Effector memory CD4-positive, alpha-beta T cell (primary cell): ENCODE measurements at regions not wholly inside any gene's neighbourhood (a gene's known extent, or its start where the extent isn't known, plus 50 kb on each side); places are given as distances from the start of the nearest gene placed in this dataset.

Experiments used
- DNase-seq, 3 donors: peaks; one replicate each; pipeline ENCODE4 v3.0.0-alpha.2; 2020
- H3K27ac ChIP-seq: 2 replicates; pipeline ENCODE4 v1.7.0; 2013; ENCODE audit warnings: mild to moderate bottlenecking, low read length, moderate library complexity; ENCODE audit not compliant: insufficient read depth, poor library complexity, severe bottlenecking
- H3K27me3 ChIP-seq: replicated peaks from 2 replicates; pipeline ENCODE4 v1.7.0; 2013; ENCODE audit warnings: mild to moderate bottlenecking, low read length; ENCODE audit not compliant: insufficient read depth, control insufficient read depth, poor library complexity, severe bottlenecking
- H3K36me3 ChIP-seq: 2 replicates; pipeline ENCODE4 v1.7.0; 2013; ENCODE audit warnings: mild to moderate bottlenecking, low read length, moderate library complexity; ENCODE audit not compliant: control insufficient read depth, insufficient read depth
- H3K4me1 ChIP-seq: 2 replicates; pipeline ENCODE4 v1.7.0; 2013; ENCODE audit warnings: low read length, mild to moderate bottlenecking; ENCODE audit not compliant: control insufficient read depth, insufficient read depth, poor library complexity, severe bottlenecking
- H3K4me3 ChIP-seq: 2 replicates; pipeline ENCODE4 v1.7.0; 2013; ENCODE audit warnings: low read length, low read depth, mild to moderate bottlenecking; ENCODE audit not compliant: insufficient read depth, poor library complexity, severe bottlenecking
- H3K9me3 ChIP-seq: 2 replicates; pipeline ENCODE4 v1.7.0; 2013; ENCODE audit warnings: mild to moderate bottlenecking, low read length, moderate library complexity; ENCODE audit not compliant: control insufficient read depth

GRCh38 chr22:27306771-27307170 lies 494.8 kb downstream of the MN1 start:
- no peak for DNase-seq
- H3K9me3 ChIP-seq: no peaks in the 10 kb centered on the region
- H3K27me3 ChIP-seq: no peaks in the 10 kb centered on the region

GRCh38 chr22:27307545-27308247 lies 493.9 kb downstream of the MN1 start:
- Histone ChIP-seq H3K9me3 (no peaks in the 10 kb centered on the region), H3K27me3 (no peaks in the 10 kb centered on the region), H3K36me3 (no peaks in the 10 kb centered on the region), H3K27ac (no peak overlapping the region), H3K4me3 (no peak overlapping the region), H3K4me1 (no peaks in the 10 kb centered on the region)
- DNase-seq: no peak

More at GRCh38 chr22:27306771-27307170, 494.8 kb downstream of the MN1 start:
- Histone ChIP-seq H3K36me3 (no peaks in the 10 kb centered on the region), H3K4me3 (no peak overlapping the region), H3K4me1 (no peaks in the 10 kb centered on the region), H3K27ac (no peak overlapping the region)

- no peak for DNase-seq
- Histone ChIP-seq H3K36me3 (no peaks in the 10 kb centered on the region), H3K27ac (no peak overlapping the region), H3K4me1 (no peaks in the 10 kb centered on the region), H3K9me3 (no peaks in the 10 kb centered on the region), H3K4me3 (no peak overlapping the region), H3K27me3 (no peaks in the 10 kb centered on the region)
Measured at GRCh38 chr22:27308513-27308912, 493.0 kb downstream of the MN1 start.

- Histone ChIP-seq H3K9me3 (no peaks in the 10 kb centered on the region), H3K27me3 (no peaks in the 10 kb centered on the region), H3K4me1 (no peaks in the 10 kb centered on the region), H3K36me3 (no peaks in the 10 kb centered on the region), H3K27ac (no peak overlapping the region), H3K4me3 (no peak overlapping the region)
- DNase-seq: no peak
Measured at GRCh38 chr22:27309697-27310096, 491.9 kb downstream of the MN1 start.

GRCh38 chr22:27310966-27311697 lies 490.4 kb downstream of the MN1 start:
- H3K27me3 ChIP-seq: no peaks in the 10 kb centered on the region
- no peak overlapping the region for H3K4me3 ChIP-seq
- H3K27ac ChIP-seq: no peak overlapping the region
- H3K4me1 ChIP-seq: no peaks in the 10 kb centered on the region
- H3K9me3 ChIP-seq: no peaks in the 10 kb centered on the region
- DNase-seq: no peak
- H3K36me3 ChIP-seq: no peaks in the 10 kb centered on the region

GRCh38 chr22:27311698-27312550 lies 489.6 kb downstream of the MN1 start:
- no peak overlapping the region for H3K4me3 ChIP-seq

GRCh38 chr22:27312565-27312964 lies 489.0 kb downstream of the MN1 start:
- H3K27ac ChIP-seq: no peak overlapping the region
- H3K36me3 ChIP-seq: no peaks in the 10 kb centered on the region
- no peaks in the 10 kb centered on the region for H3K4me1 ChIP-seq
- no peaks in the 10 kb centered on the region for H3K9me3 ChIP-seq
- no peaks in the 10 kb centered on the region for H3K27me3 ChIP-seq
- DNase-seq: no peak
- no peak overlapping the region for H3K4me3 ChIP-seq

More at GRCh38 chr22:27311698-27312550, 489.6 kb downstream of the MN1 start:
- no peak for DNase-seq
- no peaks in the 10 kb centered on the region for H3K27me3 ChIP-seq
- no peaks in the 10 kb centered on the region for H3K36me3 ChIP-seq
- no peaks in the 10 kb centered on the region for H3K4me1 ChIP-seq
- H3K9me3 ChIP-seq: no peaks in the 10 kb centered on the region
- H3K27ac ChIP-seq: no peak overlapping the region

GRCh38 chr22:27312966-27313855 lies 488.3 kb downstream of the MN1 start:
- Histone ChIP-seq H3K9me3 (no peaks in the 10 kb centered on the region), H3K27ac (no peak overlapping the region), H3K27me3 (no peaks in the 10 kb centered on the region), H3K4me1 (no peaks in the 10 kb centered on the region), H3K36me3 (no peaks in the 10 kb centered on the region), H3K4me3 (no peak overlapping the region)
- no peak for DNase-seq

GRCh38 chr22:27314276-27314807 lies 487.2 kb downstream of the MN1 start:
- no peaks in the 10 kb centered on the region for H3K36me3 ChIP-seq
- H3K27me3 ChIP-seq: no peaks in the 10 kb centered on the region
- no peak for DNase-seq
- H3K4me3 ChIP-seq: no peak overlapping the region
- no peaks in the 10 kb centered on the region for H3K9me3 ChIP-seq
- no peaks in the 10 kb centered on the region for H3K4me1 ChIP-seq
- no peak overlapping the region for H3K27ac ChIP-seq
